Activated CD4-positive, alpha-beta T cell treated with anti-CD3 and anti-CD28 coated beads, Interleukin-10, Interleukin-2, amounts not matched to agents 100 ng/mL and 50 ng/mL, durations not matched to agents 16 hours and 8 hours (primary cell): ENCODE measurements at regions not wholly inside any gene's neighbourhood (a gene's known extent, or its start where the extent isn't known, plus 50 kb on each side); places are given as distances from the start of the nearest gene placed in this dataset.
"Not testable (repeated sequence)": the region's sequence is repeated elsewhere in the genome, so short reads cannot be mapped to it uniquely, and the experiment has no call there.

Experiments
- DNase-seq: peaks from one replicate; pipeline ENCODE4 v3.0.0-alpha.2; 2020

DNA sequence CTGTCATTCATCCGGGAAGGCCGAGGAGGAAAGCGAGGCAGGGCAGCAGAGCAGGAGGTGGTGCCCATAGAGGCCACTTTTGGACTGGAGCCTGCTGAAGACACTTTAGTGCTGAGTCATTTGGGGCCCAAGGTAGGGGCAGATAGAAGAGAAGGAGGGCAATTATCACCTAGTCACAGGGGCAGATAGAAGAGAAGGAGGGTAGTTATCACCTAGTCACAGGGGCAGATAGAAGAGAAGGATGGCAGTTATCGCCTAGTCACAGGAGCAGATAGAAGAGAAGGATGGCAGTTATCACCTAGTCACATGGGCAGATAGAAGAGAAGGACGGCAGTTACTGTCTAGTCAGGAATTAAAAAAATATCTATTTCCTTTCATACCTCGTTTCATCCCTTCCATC lies 1372.6 kb downstream of the FOXD4L5 start:
- not testable (repeated sequence) for DNase-seq

DNA sequence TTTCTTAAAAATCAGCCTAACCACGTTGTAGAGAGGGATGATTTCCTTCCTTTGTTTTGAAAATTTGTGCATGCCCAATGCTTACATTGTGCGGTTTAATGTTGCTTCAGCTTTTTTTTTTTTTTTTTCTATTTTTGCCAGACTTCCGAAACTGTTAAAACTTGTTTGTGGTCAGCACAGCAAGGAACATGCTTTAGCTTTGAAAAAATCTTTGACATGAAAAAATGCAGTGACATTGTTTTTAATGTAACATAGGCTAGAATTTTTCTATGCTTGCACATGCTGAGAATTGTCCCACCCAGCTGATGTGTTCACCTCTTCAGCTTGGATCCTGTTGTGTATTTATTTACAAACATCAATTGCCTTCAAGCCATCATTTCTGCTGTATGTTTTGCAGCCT lies 1375.9 kb downstream of the FOXD4L5 start:
- not testable (repeated sequence) for DNase-seq

DNA sequence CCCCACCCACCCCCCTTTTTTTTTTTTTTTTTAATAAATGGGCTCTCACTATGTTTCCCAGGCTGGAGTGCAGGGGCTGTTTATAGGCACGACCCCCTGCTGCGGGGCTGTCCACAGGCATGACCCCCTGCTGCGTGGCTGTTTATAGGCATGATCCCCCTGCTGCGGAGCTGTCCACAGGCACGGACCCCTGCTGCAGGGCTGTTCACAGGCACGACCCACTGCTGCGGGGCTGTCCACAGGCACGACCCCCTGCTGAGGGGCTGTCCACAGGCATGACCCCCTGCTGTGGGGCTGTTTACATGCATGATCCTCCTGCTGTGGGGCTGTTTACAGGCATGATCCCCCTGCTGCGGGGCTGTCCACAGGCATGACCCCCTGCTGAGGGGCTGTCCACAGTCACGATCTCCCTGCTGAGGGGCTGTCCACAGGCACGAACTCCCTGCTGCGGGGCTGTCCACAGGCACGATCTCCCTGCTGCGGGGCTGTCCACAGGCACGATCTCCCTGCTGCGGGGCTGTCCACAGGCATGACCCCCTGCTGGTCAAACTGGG lies 1385.3 kb downstream of the FOXD4L5 start:
- not testable (repeated sequence) for DNase-seq

- DNase-seq, result not testable (repeated sequence)
Measured at GRCh38 chr9:63881386-63881785, 1403.6 kb downstream of the FOXD4L5 start.

- DNase-seq, result not testable (repeated sequence)
Measured at GRCh38 chr9:63876380-63876779, 1408.6 kb downstream of the FOXD4L5 start.

- DNase-seq, result peak; percentile 51
Measured at GRCh38 chr9:63859475-63860215, 1425.4 kb downstream of the FOXD4L5 start.

GRCh38 chr9:63859090-63859474 lies 1425.9 kb downstream of the FOXD4L5 start:
- not testable (repeated sequence) for DNase-seq

DNA sequence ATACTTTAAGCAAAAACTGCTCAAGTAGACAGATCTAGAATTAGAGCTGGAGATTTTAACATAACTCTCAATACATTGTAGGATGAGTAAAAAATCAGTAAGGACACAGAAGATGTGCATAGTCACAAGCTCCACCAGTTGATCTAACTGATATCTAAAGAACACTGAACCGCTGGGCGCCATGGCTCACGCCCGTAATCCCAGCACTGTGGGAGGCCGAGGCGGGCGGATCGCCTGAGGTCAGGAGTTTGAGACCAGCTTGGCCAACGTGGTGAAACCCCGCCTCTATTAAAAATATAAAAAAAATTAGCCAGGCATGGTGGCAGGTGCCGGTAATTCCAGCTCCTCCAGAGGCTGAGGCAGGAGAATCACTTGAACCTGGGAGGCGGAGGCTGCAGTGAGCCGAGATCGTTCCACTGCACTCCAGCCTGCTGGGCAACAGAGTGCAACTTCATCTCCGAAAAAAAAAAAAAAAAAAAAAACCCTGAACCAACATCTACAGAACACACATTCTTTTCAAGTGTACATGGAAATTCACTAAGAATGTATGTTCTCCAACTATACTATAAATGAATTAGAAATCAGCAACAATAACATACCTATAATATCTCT lies 1431.8 kb downstream of the FOXD4L5 start:
- not testable (repeated sequence) for DNase-seq

DNA sequence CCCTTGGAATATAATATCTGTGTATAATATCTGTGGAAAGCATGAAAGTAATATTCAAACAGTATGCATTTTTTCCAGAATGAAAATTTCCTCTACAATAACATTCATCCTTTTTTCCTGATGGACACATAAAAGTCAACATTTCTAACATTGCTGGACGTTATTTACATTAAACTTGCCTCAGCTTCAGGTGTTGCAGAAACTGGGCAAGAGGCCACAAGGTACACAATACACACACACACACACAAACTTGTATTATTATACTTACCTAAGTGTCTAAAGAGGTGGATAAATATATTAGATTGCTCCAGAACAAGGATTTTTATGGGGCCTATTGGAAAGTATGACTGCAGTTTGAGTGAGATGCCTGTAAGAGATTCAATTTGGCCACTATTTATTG lies 1460.2 kb downstream of the FOXD4L5 start:
- not testable (repeated sequence) for DNase-seq

GRCh38 chr9:63823375-63824201 lies 1461.4 kb downstream of the FOXD4L5 start:
- not testable (repeated sequence) for DNase-seq

- not testable (repeated sequence) for DNase-seq
Measured at GRCh38 chr9:63822615-63823374, 1462.2 kb downstream of the FOXD4L5 start.

- DNase-seq, result not testable (repeated sequence)
Measured at GRCh38 chr9:63821293-63821692, 1463.7 kb downstream of the FOXD4L5 start.

- not testable (repeated sequence) for DNase-seq
Measured at GRCh38 chr9:63820882-63821281, 1464.1 kb downstream of the FOXD4L5 start.

DNA sequence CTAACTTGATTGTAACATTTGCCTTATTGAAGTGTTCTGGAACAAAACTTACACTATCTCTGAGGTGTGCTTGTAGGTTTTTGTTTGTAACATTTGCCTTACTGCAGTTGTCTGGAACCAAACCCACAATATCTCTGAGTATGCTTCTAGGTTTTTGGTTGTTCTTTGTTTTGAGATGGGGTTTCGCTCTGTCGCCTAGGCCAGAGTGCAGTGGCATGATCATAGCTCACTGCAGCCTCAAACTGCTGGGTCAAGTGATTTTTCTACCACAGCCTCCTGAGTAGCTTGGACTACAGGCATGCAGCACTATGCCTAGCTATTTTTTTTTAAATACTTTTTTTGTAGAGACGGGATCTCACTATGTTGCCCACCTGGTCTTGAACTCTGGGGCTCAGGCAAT lies 1464.6 kb downstream of the FOXD4L5 start:
- not testable (repeated sequence) for DNase-seq

GRCh38 chr9:63817622-63818518 lies 1467.1 kb downstream of the FOXD4L5 start:
- peak; percentile 77 for DNase-seq

- peak; percentile 85 for DNase-seq
Measured at GRCh38 chr9:63816751-63817621, 1468.0 kb downstream of the FOXD4L5 start.

- DNase-seq, result not testable (repeated sequence)
Measured at GRCh38 chr9:63814970-63815669, 1469.9 kb downstream of the FOXD4L5 start.

- DNase-seq, result not testable (repeated sequence)
Measured at GRCh38 chr9:63813391-63814021, 1471.5 kb downstream of the FOXD4L5 start.

DNA sequence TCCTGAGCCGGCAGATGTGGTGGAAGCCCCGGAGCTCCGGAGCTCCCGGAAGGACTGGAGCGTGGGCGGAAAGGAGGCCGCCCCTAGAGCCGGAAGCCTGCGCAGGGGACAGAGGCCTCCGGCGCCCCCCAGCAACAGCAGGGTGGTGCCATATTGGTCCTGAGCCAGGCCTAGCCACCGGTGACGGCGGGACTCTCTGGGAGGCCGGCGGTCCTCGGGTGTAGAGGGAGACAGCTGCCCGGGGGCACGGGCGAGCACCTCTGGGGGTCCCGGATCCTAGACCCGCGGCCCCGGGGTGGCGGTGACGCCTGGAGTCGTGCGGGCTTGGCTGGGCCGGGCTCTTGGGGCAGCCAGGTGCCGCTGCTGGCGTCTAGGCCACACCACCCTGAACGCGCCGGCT lies 1472.2 kb downstream of the FOXD4L5 start:
- DNase-seq, result not testable (repeated sequence)
